Ascending aorta (tissue), 2 donors: ENCODE measurements at regions not wholly inside any gene's neighbourhood (a gene's known extent, or its start where the extent isn't known, plus 50 kb on each side); places are given as distances from the start of the nearest gene placed in this dataset.

Source experiments
- DNase-seq, 2 donors: peaks; one replicate each; pipeline ENCODE4 v3.0.0-alpha.2; 2019; ENCODE audit warnings: low spot score in 2 of 2
- H3K27ac ChIP-seq, 2 donors: fragments of 200-600 bp; sonication (generic); one replicate each; pipeline ENCODE4 v1.5.1; 2016 to 2017; ENCODE audit warnings: mild to moderate bottlenecking in 1 of 2
- H3K27me3 ChIP-seq: fragments of 200-600 bp; sonication (generic); one replicate; pipeline ENCODE4 v1.5.1; 2017
- H3K36me3 ChIP-seq, 2 donors: fragments of 200-600 bp; sonication (generic); one replicate each; pipeline ENCODE4 v1.5.1; 2016
- H3K4me1 ChIP-seq, 2 donors: fragments of 200-600 bp; sonication (generic); one replicate each; pipeline ENCODE4 v1.5.1; 2016 to 2017; ENCODE audit warnings: mild to moderate bottlenecking in 1 of 2
- H3K4me3 ChIP-seq, 2 donors: fragments of 200-600 bp; sonication (generic); one replicate each; pipeline ENCODE4 v1.5.1; 2016 to 2017; ENCODE audit warnings: mild to moderate bottlenecking in 1 of 2
- H3K9me3 ChIP-seq, 2 donors: fragments of 200-600 bp; sonication (generic); one replicate each; pipeline ENCODE4 v1.5.1; 2016
- intact Hi-C: fragments of 100-400 bp; cut with DNase I; formaldehyde crosslinking; loops from one replicate; pipeline ENCODE4 v1.15.1; 2023
- TF ChIP-seq, protein P1 (sequence below), 3 experiments: fragments of 200-600 bp in 2 of 3; fragments of 450-650 bp in 1 of 3; sonication (generic) in 2 of 3; IDR thresholded peaks; one replicate each; pipeline ENCODE4 v1.5.1; 2016 to 2019; ENCODE audit warnings: antibody characterized with exemption in 3 of 3, mild to moderate bottlenecking in 1 of 3, moderate library complexity in 1 of 3

DNA sequence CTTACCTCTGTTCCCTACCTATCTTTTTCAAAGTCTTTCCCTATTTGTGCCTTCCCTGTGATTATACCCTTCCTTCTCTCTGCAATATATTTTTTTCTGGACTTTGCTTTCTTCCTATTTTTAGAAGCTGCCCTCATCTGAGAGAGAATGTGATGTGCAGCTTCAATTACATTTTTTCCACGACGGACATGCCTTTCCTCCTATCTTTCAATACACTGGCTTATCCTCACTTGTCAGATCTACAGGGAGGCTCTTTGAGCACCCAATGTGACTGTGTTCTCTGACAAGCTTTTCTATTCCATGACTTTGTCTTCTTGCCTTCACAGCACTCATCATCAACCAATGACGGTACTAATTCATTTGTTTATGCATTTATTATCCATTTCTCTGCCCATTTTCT lies 227.9 kb upstream of the CLINT1 start:
- intact Hi-C loops, result no loop called here

DNA sequence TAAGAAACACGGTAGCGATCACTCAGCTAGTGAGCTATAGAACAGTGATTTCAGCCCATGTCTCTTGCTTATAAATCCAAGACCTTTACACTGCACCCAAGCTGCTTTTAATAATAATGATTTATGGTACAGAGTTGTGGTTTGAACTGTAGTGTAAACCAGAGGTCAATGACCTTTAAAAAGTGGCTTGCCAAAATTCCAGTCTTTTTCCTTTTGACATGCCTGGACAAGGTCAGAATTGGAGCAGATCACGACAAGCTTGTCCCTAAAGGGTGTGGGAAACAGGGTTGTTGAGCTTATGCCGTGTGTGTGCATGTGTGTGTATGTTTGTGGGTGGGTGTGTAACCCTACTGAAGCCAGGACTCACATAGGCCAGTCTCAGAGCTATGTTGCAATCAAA lies 225.3 kb upstream of the CLINT1 start:
- no peaks in the 10 kb centered on the region for H3K36me3 ChIP-seq
- H3K4me1 ChIP-seq, result no peaks in the 10 kb centered on the region
- intact Hi-C loops, result no loop called here
- no peaks in the 10 kb centered on the region for H3K9me3 ChIP-seq
- H3K27ac ChIP-seq, result no peak overlapping the region
- H3K4me3 ChIP-seq, result no peak overlapping the region
- H3K27me3 ChIP-seq, result no peaks in the 10 kb centered on the region
- TF ChIP-seq, protein P1, sequence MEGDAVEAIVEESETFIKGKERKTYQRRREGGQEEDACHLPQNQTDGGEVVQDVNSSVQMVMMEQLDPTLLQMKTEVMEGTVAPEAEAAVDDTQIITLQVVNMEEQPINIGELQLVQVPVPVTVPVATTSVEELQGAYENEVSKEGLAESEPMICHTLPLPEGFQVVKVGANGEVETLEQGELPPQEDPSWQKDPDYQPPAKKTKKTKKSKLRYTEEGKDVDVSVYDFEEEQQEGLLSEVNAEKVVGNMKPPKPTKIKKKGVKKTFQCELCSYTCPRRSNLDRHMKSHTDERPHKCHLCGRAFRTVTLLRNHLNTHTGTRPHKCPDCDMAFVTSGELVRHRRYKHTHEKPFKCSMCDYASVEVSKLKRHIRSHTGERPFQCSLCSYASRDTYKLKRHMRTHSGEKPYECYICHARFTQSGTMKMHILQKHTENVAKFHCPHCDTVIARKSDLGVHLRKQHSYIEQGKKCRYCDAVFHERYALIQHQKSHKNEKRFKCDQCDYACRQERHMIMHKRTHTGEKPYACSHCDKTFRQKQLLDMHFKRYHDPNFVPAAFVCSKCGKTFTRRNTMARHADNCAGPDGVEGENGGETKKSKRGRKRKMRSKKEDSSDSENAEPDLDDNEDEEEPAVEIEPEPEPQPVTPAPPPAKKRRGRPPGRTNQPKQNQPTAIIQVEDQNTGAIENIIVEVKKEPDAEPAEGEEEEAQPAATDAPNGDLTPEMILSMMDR (IDR thresholded peaks at IDR 0.05), result no peak
- no peak for DNase-seq

More for the DNA sequence above, 227.9 kb upstream of the CLINT1 start:
- Histone ChIP-seq H3K4me3 (no peak overlapping the region), H3K9me3 (no peaks in the 10 kb centered on the region), H3K4me1 (no peaks in the 10 kb centered on the region), H3K36me3 (no peaks in the 10 kb centered on the region), H3K27me3 (no peaks in the 10 kb centered on the region), H3K27ac (no peak overlapping the region)
- TF ChIP-seq, protein P1 (IDR thresholded peaks at IDR 0.05), result no peak
- no peak for DNase-seq

DNA sequence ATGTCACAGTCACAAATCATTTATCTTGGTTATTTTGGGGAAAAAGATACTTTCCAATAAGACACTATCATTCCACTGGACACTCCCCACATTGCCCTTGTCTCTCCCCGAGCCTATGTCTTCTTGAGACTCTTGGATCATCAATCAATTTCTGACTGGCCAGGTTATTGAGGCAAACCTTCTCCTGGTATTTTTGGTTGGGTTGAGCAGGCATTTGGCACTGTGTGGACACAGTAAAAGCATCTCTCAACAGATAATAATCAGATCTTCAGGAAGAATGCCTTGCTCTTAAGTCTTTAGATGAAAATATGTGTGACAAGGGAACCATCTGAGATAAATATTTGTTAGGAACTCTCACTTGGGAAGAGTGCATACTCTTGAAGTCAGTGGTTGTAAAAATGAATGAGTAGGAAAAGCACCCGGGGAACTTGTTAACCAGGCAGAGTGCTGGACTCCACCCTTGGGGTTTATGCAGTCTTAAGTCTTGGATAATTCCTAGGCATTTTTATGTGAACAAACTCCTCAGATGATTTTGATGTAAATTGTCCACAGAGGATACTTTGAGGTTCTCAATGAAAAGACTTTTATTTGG lies 223.8 kb upstream of the CLINT1 start:
- H3K27ac ChIP-seq, result no peak overlapping the region
- no peaks in the 10 kb centered on the region for H3K27me3 ChIP-seq
- intact Hi-C loops, result no loop called here
- TF ChIP-seq, protein P1 (IDR thresholded peaks at IDR 0.05), result no peak
- H3K4me3 ChIP-seq, result no peak overlapping the region
- H3K36me3 ChIP-seq, result no peaks in the 10 kb centered on the region
- no peak for DNase-seq
- no peaks in the 10 kb centered on the region for H3K4me1 ChIP-seq
- no peaks in the 10 kb centered on the region for H3K9me3 ChIP-seq

DNA sequence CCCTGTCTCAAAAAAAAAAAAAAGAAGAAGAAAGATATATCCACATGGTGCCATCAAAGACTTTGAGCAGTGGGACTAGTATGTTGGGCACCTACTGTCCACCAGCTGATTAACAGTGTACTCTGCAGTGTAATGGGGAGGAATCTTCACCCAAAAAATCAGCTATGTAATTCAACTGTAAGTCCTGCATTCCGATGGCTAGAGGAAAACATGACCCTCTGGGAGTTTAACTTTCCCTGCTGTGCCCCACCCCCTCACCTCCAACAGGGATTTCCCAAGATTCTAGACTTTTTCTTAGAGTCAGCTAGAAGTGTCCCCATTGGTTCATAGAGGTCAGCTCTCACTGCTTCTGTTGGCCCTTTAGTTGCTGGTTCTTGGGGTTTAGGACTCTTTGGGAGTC lies 221.2 kb upstream of the CLINT1 start:
- intact Hi-C loops, result no loop called here
- TF ChIP-seq, protein P1 (IDR thresholded peaks at IDR 0.05), result no peak
- Histone ChIP-seq H3K36me3 (no peaks in the 10 kb centered on the region), H3K4me1 (no peaks in the 10 kb centered on the region), H3K9me3 (no peaks in the 10 kb centered on the region), H3K4me3 (no peak overlapping the region), H3K27ac (no peak overlapping the region), H3K27me3 (no peaks in the 10 kb centered on the region)
- DNase-seq, result no peak

DNA sequence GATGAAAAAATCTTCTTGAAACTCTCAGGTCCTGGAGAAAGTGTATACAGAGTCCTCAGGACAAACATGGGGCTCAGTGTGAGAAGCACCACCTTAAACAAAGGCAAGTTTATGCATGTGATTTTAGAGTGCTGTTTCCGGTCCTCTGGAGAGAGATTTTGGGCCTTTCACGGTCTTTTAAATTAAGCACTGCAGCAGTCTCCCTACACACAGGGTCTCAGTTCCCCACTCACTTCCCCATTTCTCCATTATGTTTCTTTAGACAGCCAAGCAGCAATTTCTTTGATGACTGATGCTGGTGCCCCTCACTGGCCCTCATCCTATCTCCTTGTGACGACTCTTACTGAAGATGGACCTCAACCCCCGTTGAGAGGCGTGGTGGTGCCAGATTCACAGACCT lies 220.2 kb upstream of the CLINT1 start:
- Histone ChIP-seq H3K4me1 (no peaks in the 10 kb centered on the region), H3K27ac (no peak overlapping the region), H3K27me3 (no peaks in the 10 kb centered on the region), H3K36me3 (no peaks in the 10 kb centered on the region), H3K9me3 (no peaks in the 10 kb centered on the region), H3K4me3 (no peak overlapping the region)
- no peak for DNase-seq
- intact Hi-C loops, result loop anchor here (5.0 kb wide), 1 partner anchor 1053 kb away; no protein-coding TSS in a partner anchor
- TF ChIP-seq, protein P1 (IDR thresholded peaks at IDR 0.05), result no peak
